Fibroblast of mammary gland (primary cell): ENCODE measurements at regions not wholly inside any gene's neighbourhood (a gene's known extent, or its start where the extent isn't known, plus 50 kb on each side); places are given as distances from the start of the nearest gene placed in this dataset.

ENCODE experiments used
- DNase-seq: peaks from one replicate; pipeline ENCODE4 v3.0.0-alpha.2; 2010; ENCODE audit warnings: low read depth
- H3K4me3 ChIP-seq: 2 replicates; pipeline ENCODE4 v1.5.1; 2011; ENCODE audit warnings: low read depth, mild to moderate bottlenecking, low read length, moderate library complexity; ENCODE audit not compliant: control insufficient read depth
- TF ChIP-seq, protein P1 (sequence below): conservative IDR thresholded peaks from 2 replicates; pipeline ENCODE4 v1.5.1; 2011; ENCODE audit warnings: low read depth, low read length, inconsistent platforms; ENCODE audit not compliant: control insufficient read depth, insufficient read depth

DNA sequence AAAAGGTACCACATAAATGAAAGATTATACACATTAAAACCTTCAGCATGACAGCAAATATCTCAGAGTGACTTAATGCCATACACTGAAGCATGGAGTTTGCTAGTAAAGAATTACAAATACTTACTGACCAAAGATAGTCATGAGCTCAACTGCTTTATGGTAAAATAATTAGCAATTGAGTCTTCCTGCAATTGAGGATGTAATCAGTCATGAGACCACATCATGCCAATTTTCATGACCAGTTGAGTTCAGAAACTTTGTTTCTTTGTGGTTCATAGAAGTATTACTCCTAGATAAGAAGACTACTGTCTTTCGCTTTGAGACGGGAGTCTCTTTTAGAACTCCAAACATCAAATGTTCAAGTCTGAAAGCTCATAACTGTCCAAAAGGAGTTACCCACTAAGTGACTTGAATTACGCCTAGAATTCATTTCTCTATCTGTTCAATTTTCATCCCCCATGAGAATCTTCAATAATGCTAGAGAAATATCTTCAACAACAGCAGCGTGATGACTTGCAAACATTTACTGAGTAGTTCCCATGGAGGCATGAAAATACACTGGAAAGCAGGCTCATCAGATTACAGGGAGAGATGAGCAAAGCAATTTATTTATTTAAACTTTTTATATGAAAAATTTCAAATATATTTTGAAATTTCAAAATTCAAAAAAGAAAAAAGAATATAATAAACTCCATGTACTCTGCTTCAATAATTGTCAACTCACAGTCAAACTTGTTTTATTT is 120.0 kb downstream of the BTG1 start:
- TF ChIP-seq, protein P1, sequence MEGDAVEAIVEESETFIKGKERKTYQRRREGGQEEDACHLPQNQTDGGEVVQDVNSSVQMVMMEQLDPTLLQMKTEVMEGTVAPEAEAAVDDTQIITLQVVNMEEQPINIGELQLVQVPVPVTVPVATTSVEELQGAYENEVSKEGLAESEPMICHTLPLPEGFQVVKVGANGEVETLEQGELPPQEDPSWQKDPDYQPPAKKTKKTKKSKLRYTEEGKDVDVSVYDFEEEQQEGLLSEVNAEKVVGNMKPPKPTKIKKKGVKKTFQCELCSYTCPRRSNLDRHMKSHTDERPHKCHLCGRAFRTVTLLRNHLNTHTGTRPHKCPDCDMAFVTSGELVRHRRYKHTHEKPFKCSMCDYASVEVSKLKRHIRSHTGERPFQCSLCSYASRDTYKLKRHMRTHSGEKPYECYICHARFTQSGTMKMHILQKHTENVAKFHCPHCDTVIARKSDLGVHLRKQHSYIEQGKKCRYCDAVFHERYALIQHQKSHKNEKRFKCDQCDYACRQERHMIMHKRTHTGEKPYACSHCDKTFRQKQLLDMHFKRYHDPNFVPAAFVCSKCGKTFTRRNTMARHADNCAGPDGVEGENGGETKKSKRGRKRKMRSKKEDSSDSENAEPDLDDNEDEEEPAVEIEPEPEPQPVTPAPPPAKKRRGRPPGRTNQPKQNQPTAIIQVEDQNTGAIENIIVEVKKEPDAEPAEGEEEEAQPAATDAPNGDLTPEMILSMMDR, result no peak
- H3K4me3 ChIP-seq, result no peak overlapping the region

DNA sequence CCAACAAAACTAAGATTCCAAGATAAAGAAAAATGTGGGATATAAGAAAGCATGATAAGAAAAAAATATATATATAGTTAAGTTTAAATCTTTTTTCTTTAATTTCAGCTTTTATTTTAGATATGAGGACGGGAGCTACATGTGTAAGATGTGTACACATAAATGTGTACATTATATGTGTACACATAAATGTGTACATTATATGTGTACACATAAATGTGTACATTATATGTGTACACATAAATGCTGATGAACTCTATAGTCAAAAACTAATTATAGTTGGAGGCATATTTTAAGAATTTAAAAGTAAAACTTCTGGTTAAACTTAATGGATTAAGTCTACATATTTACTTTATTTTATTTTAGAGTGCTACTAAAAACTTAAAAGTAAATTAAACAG is 123.6 kb downstream of the BTG1 start:
- TF ChIP-seq, protein P1, result no peak
- no peak for DNase-seq
- H3K4me3 ChIP-seq, result no peak overlapping the region

More for the DNA sequence above, 120.0 kb downstream of the BTG1 start:
- no peak for DNase-seq

DNA sequence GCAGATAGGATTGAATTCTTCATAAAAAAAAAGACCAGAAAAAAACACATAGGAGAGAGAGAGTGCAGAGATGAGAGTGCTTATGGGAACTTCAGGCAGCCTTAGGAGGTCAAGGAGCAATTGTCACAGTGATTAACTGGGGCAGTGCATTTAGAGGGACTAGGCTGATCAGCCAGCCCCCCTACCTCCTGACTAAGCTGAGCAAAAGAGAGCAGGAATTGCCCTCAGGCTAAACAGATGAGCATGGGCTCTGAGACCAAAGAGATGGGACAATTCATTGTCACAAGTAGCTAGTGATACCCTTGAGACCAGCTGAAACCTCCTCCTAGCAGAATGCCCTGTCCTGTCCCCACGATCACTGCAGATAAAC is 124.0 kb downstream of the BTG1 start:
- no peak for DNase-seq
- TF ChIP-seq, protein P1, result no peak
- no peak overlapping the region for H3K4me3 ChIP-seq

DNA sequence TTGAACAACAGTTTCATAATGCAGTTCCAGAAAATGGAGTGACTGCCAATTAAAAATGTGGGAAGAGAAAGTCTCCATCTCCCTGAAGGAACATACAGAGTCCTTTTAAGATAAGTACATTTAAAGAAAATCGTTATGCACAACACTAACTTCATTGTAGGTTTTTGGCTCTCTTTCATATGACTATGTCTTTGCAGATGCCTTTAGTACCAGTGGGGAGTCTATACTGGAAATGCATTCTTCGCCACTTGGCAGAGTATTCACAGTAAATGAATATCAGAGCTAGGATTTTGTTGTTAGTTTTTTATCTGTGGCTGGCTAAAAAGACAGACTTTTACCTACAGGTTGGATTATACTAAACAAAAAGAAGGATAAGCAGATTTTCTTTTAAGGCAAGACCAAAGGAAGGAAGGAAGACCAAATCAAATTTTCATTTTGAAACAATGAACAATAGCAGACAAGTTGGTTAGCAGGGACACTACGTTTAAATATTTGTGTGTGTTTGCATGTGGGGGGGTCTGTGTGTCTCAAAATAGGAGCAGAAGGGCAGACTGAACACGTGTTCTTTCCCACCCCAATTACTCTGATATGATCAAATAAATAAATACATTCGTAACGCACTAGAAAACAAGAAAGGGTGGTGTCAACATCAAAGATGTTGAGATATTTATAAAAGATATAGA is 124.5 kb downstream of the BTG1 start:
- TF ChIP-seq, protein P1, result no peak
- DNase-seq, result no peak
- H3K4me3 ChIP-seq, result no peak overlapping the region

DNA sequence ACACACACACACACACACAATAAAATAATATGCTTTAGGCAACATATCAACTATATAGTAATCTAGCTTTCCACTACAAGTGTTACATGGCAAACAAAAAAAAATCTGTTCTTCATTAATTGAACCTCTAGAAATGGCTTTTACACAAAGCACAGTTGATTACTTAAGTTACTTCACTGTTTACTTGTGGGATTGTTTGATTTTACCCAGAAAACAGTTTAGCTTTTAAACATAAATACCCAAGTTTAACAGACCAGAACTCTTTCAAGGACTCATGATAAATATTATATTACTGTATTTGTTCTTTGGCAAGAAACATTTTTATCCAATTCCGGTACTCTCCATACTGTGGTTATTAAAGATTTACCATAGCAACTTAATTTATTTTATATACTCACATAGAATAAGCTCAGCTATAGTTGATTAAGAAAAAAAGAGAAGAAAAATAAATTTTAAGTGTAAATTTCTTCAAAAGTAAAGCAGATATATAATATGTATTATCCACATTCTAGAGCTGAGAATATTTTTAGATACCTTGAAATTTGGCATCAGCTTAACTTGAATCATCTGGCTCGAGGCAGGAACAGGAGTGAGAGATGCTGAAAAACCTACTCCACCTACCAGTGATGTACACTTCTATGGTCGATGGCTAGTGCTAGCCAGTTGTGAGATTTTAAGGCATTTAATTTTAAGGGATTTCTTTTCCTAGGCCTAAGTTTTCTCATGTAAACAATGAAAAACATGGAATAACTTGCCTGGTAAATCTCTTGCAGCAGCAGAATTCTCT is 126.0 kb downstream of the BTG1 start:
- TF ChIP-seq, protein P1, result no peak
- DNase-seq, result no peak
- no peak overlapping the region for H3K4me3 ChIP-seq

DNA sequence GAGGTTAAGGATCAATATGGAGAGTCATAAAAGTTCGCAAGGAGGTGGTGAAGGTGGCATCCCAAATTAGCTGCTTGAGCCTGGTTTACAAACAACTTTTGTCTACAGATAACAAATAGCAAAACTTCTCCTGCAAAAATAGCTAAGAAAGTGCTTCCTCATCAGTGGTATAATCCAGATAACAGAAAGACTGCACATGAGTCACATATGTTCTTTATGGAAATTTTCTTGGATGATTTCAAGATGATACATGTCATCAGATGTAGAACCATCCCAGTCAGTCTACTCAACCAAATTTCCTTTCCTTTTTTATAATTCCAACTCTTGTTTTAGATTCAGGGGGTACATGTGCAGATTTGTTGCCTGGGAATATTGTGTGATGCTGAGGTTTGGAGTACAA is 133.0 kb downstream of the BTG1 start:
- no peak for DNase-seq
- TF ChIP-seq, protein P1, result no peak
- H3K4me3 ChIP-seq, result no peak overlapping the region
